Suprapubic skin (tissue), 4 donors: ENCODE measurements at regions not wholly inside any gene's neighbourhood (a gene's known extent, or its start where the extent isn't known, plus 50 kb on each side); places are given as distances from the start of the nearest gene placed in this dataset.

Experiments
- POLR2A ChIP-seq, 2 donors: fragments of 450-650 bp; IDR thresholded peaks; one replicate each; pipeline ENCODE4 v1.6.1; 2017; ENCODE audit warnings: antibody characterized with exemption in 2 of 2, mild to moderate bottlenecking in 2 of 2, moderate library complexity in 2 of 2
- POLR2AphosphoS5 ChIP-seq, 3 donors: sonication (generic); formaldehyde crosslinking; IDR thresholded peaks; one replicate each; pipeline ENCODE4 v1.6.1; 2017; ENCODE audit warnings: antibody characterized with exemption in 3 of 3
- TF ChIP-seq, protein P1 (sequence below), 2 donors: fragments of 200-600 bp in 1 of 2; fragments of 450-650 bp in 1 of 2; sonication (generic) in 1 of 2; IDR thresholded peaks; one replicate each; pipeline ENCODE4 v1.5.1; 2016 to 2019; ENCODE audit warnings: antibody characterized with exemption in 2 of 2, mild to moderate bottlenecking in 1 of 2, moderate library complexity in 1 of 2

GRCh38 chr22:49595465-49596078 is 232.1 kb downstream of the BRD1 start:
- no peak for TF ChIP-seq POLR2A (IDR thresholded peaks at IDR 0.05)
- TF ChIP-seq, protein P1, sequence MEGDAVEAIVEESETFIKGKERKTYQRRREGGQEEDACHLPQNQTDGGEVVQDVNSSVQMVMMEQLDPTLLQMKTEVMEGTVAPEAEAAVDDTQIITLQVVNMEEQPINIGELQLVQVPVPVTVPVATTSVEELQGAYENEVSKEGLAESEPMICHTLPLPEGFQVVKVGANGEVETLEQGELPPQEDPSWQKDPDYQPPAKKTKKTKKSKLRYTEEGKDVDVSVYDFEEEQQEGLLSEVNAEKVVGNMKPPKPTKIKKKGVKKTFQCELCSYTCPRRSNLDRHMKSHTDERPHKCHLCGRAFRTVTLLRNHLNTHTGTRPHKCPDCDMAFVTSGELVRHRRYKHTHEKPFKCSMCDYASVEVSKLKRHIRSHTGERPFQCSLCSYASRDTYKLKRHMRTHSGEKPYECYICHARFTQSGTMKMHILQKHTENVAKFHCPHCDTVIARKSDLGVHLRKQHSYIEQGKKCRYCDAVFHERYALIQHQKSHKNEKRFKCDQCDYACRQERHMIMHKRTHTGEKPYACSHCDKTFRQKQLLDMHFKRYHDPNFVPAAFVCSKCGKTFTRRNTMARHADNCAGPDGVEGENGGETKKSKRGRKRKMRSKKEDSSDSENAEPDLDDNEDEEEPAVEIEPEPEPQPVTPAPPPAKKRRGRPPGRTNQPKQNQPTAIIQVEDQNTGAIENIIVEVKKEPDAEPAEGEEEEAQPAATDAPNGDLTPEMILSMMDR (IDR thresholded peaks at IDR 0.05): no peak
- TF ChIP-seq POLR2AphosphoS5 (IDR thresholded peaks at IDR 0.05): no peak
